AG04449 (cell line): ENCODE measurements at regions not wholly inside any gene's neighbourhood (a gene's known extent, or its start where the extent isn't known, plus 50 kb on each side); places are given as distances from the start of the nearest gene placed in this dataset.
A peak's percentile ranks its signal among the peaks of the same experiment; 100 is the strongest.

Experiments used
- CTCF ChIA-PET: fragments of 350-600 bp; formaldehyde crosslinking; extraction: SDS; loops from one replicate; lab custom pipeline; 2021; ENCODE audit warnings: antibody characterized with exemption; lab: Yijun Ruan, JAX
- POLR2A ChIA-PET: fragments of 400-600, 350-600 bp; formaldehyde crosslinking; extraction: SDS; loops from one replicate; lab custom pipeline; 2020; ENCODE audit warnings: antibody characterized with exemption, inconsistent platforms; lab: Yijun Ruan, JAX
- DNase-seq: peaks from one replicate; pipeline ENCODE4 v3.0.0-alpha.2; 2010; ENCODE audit warnings: low read depth, low spot score
- H3K4me3 ChIP-seq: 2 replicates; pipeline ENCODE4 v1.5.1; 2011; ENCODE audit warnings: low read depth, mild to moderate bottlenecking, control low read depth, low read length
- TF ChIP-seq, protein P1 (sequence below): IDR thresholded peaks from one replicate; pipeline ENCODE4 v1.5.1; 2011; ENCODE audit warnings: mild to moderate bottlenecking, moderate library complexity, low read length, control low read depth, inconsistent platforms; ENCODE audit not compliant: insufficient read depth; ENCODE audit errors: missing control alignments

DNA sequence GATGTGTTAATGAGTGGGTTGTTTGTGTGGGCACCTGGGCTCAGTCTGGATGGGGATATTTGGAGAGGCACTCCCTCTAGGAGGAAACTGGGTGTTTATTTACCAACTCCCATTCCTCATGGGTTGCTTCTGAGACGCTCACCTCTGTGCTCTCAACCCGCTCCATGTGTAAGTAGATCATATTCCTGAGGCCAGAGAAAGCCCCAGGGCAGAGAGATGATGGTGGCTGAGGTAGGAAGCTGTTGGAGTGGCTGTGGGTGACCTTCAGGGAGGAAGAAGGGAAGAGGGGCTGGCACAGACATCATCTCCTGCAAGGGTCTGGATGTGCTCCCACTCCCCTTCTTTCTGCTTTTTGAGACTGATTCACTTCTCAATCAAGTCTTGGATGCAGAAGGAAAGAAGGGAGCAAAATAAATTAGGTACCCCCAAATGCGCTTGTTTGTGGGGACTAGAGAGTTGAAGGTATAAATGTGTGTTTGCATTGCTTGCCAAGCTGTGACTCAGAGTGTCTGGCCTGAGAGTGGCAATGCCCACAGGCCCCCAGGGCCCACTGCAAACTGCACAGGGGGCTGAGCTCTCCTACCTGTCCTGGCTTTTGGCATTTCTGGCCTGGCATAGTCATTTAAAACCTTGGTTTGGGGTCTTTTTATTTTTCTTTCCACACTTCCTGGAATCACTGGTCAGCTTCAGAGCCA lies 57.2 kb upstream of the TNP1 start:
- TF ChIP-seq, protein P1, sequence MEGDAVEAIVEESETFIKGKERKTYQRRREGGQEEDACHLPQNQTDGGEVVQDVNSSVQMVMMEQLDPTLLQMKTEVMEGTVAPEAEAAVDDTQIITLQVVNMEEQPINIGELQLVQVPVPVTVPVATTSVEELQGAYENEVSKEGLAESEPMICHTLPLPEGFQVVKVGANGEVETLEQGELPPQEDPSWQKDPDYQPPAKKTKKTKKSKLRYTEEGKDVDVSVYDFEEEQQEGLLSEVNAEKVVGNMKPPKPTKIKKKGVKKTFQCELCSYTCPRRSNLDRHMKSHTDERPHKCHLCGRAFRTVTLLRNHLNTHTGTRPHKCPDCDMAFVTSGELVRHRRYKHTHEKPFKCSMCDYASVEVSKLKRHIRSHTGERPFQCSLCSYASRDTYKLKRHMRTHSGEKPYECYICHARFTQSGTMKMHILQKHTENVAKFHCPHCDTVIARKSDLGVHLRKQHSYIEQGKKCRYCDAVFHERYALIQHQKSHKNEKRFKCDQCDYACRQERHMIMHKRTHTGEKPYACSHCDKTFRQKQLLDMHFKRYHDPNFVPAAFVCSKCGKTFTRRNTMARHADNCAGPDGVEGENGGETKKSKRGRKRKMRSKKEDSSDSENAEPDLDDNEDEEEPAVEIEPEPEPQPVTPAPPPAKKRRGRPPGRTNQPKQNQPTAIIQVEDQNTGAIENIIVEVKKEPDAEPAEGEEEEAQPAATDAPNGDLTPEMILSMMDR, result no peak
- DNase-seq, result no peak
- no peak overlapping the region for H3K4me3 ChIP-seq
- ChIA-PET POLR2A (no interaction called here), CTCF (no interaction called here)

DNA sequence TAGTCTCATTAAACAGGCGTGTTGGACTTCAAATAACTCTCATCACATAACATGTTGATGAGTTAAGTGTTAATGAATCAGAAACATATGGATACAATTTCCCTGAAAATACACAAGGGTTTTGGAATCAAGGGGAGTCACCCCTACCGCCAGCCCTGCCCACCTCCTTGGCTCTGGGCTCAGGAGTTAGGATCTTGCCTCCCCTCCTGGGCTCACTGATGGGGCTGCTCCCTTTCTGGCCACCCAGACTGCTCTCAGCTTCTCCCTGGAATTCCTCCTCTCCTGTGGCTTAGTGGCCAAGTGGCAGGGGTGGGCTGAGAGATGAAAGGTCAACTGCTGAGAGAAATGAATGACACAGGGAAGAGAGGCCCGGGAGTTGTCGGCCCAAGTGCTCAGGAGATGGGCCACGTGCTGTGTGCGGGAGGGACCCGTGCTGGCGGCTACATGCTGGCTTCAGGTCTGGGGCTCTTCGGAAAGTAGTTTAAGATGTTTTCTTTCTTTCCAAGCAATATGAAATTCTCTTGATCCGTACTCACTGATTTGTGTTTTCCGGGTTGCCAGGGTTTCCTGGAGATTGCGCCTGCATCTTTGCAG lies 55.8 kb upstream of the TNP1 start:
- no peak overlapping the region for H3K4me3 ChIP-seq
- ChIA-PET CTCF (interaction anchor here (0.8 to 0.9 kb wide), 2 partner anchors 18 to 32 kb away, joined by 3 read pairs; no protein-coding TSS in a partner anchor), POLR2A (no interaction called here)
- no peak for DNase-seq
- TF ChIP-seq, protein P1, result no peak

GRCh38 chr2:216914491-216914890 lies 54.6 kb upstream of the TNP1 start:
- POLR2A ChIA-PET, result no interaction called here

DNA sequence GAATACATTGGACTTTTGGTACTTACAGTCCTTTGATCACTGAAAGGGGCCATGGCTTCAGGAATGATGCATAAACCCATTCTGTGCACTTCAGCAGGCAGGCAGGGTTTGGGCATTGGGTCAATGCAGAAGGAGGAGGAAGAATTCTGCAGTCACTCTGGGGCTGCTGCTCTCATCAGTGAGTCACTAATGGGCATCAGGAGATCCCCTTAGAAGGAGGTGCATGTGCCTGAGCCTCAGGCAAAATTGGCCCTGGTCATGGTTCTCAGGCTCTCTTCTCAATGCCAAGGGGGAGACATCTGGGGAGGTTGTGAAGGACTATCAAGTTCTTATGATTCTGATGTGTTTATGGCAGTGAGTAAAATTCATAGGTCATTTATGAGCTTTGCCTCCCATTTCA lies 52.0 kb upstream of the TNP1 start:
- TF ChIP-seq, protein P1, result no peak
- no peak overlapping the region for H3K4me3 ChIP-seq
- peak; percentile 17 for DNase-seq
- ChIA-PET CTCF (interaction anchor here (0.9 kb wide), 1 partner anchor 11 kb away, joined by 3 read pairs; no protein-coding TSS in a partner anchor), POLR2A (no interaction called here)

More at GRCh38 chr2:216914491-216914890, 54.6 kb upstream of the TNP1 start:
- H3K4me3 ChIP-seq, result no peak overlapping the region
- CTCF ChIA-PET, result interaction anchor here (0.8 to 0.9 kb wide), 2 partner anchors 19 to 33 kb away, joined by 3 read pairs; no protein-coding TSS in a partner anchor
- TF ChIP-seq, protein P1, result no peak
- no peak for DNase-seq

DNA sequence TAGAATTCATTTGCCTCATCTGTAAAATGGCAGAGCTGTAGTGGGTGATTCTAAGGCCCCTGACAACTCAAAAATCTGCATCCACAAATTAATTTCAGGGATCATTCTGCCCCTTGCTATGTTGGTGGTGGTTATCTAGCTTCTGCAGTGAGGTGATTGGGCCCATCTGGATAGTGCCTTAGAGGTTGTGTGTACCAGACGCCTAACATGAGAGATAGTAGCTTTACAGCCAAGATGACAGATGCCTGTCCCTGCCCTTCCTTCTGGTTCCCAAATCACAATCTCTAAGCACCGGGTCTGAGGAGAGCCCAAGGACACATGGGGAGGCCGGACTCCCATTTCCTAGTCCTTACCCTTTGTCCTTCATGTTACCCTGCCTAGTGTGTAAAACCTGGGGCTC lies 51.1 kb upstream of the TNP1 start:
- no peak overlapping the region for H3K4me3 ChIP-seq
- ChIA-PET POLR2A (no interaction called here), CTCF (interaction anchor here (1.1 kb wide), 1 partner anchor 22 kb away, joined by 3 read pairs; no protein-coding TSS in a partner anchor)
- no peak for DNase-seq
- TF ChIP-seq, protein P1, result no peak

DNA sequence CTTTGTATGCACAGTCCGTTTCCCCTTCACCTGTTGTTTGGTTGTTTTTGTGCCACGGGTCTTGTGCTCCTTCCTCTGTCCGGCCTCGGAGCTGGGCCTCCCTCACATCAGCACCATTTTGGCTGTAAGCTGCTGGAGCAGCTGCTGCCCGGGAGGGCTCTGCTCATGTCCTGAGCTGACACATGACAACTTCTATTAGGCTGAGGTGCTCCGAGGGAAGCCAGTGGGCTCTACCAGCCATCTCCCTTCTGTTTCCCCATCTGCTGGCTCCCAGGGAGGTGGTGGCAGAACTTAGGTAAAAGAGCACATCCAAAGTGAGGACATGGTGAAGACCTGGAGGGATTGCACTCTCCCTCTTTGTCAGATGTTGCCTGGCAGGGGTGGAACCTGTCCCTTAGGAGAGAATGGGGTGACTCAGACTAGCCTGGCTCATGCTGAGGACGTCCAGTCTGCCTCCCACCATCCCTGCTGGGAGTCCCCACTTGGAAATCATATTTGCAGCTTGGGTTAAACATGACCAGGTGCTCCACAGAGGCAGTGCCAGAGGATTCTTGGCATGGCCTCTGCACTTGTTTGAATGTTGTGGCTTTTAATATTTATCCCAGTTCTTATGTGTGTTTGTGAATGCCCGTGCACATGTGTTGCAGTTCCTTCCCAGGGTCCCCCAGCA lies 49.8 kb upstream of the TNP1 start:
- CTCF ChIA-PET, result interaction anchor here (1.2 to 1.3 kb wide), 2 partner anchors 232 to 255 kb away, joined by 3 to 4 read pairs; no protein-coding TSS in a partner anchor
- TF ChIP-seq, protein P1, result no peak
- no peak for DNase-seq
- POLR2A ChIA-PET, result no interaction called here
- H3K4me3 ChIP-seq, result no peak overlapping the region
